ENCODE measurements at regions not wholly inside any gene's neighbourhood (a gene's known extent, or its start where the extent isn't known, plus 50 kb on each side); places are given as distances from the start of the nearest gene placed in this dataset.

DNA sequence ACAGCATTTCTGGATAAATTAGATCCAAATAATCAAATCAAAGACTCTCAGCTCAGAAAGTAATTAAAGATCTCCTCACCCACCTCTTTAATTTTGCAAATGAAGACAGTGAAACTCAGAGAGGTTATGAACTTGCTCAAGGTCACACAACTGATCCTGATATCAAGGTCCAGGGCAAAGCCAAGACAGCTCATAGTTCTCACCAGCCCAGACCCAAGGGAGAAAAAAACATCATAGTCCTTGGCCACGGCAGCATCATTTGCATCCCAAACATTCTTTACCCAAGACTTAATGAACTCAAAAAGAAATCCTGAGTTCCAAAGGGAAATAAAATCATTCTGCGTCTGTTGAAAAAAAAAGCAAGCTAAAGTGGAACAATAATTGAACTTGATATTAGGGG, 112.1 kb downstream of the DAD1 start:
- no peak for DNase-seq

DNA sequence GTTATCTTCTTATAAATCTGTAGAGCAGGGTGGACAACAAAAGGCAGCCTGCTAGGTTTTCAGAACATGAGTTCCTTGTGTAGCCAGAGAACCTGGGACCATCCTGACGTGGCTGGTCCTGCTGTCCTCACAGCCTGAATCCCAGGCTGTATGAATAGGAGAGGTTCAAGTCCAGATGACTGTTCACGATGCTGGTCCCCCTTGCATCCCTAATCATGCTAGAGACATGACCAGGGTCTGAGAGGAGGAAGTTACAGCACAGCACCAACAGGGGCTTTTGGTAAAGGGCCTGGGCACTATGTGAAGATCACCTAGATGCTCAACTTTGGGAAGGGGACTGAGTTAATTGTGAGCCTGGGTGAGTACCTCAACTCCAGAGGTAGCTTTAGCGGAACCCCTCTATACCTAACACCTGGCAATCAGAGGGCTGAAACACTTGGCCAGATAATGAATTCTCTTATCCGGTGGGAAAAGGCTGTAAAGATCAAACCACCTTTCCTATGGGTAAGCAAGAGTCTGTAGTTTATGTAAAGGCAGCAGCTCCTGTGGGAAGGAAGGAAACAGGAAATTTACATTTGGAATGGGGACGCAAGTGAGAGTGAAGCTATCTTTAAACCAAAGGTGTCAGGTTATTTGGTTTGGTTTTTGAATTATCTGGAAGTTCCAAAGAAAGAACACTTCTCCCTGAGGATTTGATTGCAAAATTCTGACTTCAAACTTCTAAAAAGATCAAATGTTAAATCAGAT, 112.8 kb downstream of the DAD1 start:
- no peak for DNase-seq

DNA sequence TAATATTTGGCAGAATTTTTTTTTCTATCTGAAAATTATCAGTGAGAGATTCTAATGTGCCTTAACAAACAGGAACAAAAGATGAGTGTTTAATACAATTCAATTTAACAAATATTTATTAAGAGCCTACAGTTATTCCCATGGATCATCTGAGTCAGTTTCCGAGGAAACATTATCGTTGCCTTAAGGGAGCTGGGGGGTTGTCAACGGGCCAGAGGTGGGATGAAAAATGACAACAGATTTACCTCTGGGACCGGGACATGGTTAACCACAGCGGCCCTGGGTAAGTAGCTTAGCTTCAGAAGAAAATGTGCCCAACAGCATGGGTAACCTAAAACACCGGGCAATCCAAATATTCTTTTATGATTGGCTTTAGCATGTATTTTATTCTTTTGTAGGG, 113.6 kb downstream of the DAD1 start:
- no peak for DNase-seq

DNA sequence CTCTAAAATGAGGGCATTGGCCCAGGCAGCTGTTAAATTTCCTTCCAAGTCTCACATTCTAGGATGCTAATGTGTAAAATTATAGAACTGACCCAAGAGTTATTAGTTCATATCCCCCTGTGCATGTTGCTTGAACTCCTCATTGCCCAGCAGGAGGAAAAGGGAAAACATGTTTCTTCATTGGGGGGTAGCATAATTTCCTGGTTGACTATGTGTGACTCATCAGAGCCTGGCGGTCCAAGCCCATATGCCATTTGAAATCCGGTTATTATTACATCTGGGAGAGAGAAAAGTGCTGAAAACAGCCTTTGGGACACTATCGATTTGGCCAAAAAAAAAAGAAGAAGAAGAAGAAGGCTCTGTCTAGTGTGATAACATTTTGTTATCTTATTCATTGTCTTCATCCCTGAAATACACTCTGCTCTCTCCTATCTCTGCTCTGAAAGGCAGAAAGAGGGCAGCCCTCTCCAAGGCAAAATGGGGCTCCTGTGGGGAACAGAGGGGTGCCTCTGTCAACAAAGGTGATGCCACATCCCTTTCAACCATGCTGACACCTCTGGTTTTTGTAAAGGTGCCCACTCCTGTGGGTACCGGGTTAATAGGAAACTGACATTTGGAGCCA, 114.2 kb downstream of the DAD1 start:
- DNase-seq, result no peak

DNA sequence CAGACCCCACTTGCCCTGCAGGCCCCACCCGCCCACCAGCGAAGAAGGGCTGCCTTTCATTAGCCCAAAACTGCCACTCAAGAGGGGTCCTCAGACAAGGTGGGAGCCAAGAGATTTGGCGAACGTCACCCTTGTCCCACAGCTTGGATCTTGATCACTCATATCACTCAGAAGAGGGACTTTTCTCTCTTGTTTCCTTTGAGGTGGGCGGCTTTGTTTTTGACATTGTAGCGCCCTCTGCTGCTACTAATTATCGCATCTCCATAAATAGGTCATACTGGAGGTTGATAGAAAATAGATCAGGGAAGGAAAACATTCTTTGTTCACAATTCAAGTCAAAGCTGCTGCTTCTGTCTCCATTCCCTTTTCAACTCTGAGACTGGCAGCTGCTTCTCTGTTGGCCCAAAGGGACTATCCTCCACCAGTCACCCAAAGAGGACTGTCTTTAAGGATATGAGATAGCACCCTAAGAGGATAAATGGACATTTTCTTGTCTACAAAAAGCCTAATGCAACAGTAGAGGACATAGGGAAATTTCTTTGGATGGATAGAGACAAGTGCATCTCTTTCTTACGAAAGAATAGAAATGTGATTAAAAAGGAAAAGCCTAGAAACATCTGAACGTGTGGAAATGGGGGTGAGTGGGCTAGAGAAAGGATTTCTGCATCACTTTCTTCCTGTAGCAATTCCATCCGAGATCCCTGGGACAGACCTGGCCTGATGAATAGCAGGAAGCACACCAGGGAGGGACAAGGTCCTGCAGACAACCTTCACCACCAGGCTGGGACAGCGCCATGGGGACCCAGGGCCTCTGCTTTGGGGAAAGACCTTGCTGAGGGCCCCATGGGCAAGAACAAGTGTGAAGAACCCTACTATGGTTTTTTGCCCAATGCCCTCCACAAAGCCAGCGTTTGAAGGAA, 115.8 kb downstream of the DAD1 start:
- DNase-seq, result no peak

DNA sequence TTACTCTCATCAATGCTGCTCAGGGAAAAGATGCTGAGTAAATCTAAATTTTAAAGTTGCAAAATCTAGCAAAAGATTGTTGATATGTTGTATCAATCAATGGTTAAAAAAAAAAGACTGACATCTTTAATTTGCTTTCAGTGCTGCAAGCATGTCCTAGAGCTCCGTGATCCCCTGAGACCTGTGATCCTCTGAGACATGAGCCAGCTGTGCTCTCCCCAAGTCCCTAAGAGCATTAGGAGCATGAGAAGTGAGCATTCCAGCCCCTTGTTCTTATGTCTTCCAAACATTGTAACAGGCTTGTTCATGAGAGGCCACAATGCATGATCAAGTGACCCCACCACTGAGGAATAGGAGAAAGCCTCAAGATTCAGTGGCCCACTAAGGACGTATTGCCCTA, 116.6 kb downstream of the DAD1 start:
- no peak for DNase-seq

DNA sequence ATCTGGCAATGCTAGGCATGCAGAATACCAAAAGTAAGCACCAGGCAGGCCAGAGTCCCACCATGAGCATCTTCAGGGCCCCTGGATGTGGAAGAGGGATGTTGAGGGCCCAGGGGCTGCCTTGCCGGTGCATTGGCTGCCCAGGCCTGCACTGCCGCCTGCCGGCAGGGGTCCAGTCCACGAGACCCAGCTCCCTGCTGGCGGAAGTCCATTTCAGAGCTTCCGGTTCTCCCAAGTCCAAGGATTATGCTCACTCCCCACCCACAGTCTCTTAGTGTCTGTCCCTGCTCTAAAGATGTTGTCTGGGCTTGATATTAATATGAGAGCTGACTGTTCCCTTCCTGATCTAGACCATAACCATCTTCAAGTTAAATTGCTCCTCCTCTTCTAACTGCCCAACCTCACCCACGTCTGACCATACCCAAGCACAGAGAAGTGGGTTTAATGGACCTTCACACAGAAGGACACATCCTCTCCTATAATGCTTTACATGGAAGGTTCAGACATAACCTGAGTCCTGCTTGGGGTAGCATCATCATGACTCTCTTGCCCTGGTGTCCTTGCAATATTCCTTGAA, 117.4 kb downstream of the DAD1 start:
- no peak for DNase-seq

DNA sequence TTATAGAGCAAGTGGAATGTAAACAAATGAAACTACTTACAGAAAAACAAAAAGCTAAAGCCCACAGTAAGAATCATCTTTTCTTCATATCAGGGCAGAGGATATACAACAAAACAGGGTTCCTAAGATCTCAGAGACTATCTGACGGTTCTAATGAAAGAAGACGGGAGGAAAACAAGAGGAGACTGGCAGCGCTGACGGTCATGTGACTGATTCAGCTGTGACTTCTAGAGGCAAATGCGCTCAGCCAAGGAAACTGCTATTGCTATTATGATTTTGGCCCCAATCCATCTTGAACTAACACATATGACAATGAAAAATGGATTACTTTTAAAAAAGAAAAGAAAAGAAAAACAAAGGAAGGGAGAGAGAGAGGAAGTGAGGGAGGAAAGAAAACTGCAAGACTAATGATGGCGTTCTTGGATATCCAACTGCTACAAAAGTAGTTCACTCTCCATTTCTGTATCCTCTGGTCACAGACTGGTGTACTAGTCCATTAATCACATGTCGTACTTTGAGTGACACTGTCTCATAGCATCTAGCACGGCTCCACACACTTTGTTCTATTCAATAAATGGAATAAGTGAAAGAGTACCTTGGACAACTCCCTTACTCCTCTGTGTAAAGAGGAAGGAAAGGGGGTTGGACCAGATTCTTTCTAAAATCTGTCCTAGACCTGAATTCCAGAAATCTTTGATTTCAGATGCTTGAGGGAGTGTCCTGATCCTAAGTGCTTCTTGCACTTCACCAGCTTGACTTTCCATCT, 119.3 kb downstream of the DAD1 start:
- no peak for DNase-seq

DNA sequence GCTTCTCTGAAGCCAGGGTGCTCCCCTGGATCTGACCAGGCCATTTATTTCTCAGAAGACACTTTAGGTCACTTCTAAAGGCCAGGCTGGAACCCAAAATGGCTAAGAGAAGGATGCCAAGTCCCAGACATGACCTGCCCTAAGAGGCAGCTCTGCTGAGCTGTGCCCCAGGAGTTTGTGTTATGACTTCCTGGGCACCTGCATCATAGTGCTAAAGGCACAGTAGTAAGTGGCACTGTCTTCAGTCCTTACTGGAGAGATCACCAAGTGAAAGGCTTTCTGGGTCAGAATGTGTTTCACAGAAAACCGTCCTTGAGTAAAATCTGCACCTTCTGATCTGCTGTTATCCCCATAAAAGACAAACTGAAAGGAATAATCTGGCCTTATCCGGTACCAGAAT, 120.2 kb downstream of the DAD1 start:
- no peak for DNase-seq

DNA sequence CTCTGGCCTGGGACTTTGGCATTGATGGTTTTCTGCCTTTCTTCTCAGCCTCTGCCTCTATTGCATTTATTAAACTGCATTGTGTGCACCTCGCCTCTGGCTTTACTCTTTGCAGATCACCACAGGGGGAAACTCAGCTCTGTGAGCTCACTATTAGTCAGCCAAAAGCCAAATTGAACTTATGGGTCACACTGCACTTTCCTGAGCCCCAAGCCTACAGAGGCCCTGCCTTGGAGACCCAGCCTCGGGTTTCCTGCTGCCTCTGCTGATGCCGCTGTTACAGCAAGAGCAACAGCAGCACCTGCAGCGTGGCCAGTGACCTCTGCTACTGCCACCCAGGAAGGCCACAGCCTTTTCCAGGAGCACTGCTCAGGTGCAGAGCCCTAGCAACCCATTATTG, 122.5 kb downstream of the DAD1 start:
- no peak for DNase-seq

DNA sequence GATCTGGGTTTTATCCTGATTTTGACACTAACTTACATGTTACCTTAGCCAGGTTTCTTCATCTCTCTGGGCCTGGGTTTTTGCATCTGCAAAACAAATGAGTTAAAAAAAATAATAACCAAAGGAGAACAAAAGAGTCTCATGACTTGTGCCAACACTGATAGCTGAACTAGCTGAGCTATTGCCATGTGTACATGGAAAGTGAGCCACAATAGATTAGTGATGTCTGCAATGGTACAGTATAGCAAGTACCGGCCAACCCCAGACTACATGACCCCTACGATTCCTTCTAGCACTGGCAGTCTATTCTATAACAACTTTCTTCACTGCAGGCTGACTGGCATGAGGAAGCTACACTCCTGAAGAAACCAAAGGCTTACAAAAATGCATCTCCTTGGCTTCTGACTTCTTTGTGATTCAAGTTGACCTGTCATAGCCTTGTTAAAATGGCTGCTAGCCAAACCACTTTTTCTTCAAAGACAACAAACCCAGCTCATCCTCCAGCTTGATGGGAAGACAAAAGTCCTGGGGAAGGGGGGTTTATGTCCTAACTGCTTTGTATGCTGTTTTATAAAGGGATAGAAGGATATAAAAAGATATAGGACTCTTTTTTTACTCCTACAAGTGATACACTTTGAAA, 123.7 kb downstream of the DAD1 start:
- no peak for DNase-seq

DNA sequence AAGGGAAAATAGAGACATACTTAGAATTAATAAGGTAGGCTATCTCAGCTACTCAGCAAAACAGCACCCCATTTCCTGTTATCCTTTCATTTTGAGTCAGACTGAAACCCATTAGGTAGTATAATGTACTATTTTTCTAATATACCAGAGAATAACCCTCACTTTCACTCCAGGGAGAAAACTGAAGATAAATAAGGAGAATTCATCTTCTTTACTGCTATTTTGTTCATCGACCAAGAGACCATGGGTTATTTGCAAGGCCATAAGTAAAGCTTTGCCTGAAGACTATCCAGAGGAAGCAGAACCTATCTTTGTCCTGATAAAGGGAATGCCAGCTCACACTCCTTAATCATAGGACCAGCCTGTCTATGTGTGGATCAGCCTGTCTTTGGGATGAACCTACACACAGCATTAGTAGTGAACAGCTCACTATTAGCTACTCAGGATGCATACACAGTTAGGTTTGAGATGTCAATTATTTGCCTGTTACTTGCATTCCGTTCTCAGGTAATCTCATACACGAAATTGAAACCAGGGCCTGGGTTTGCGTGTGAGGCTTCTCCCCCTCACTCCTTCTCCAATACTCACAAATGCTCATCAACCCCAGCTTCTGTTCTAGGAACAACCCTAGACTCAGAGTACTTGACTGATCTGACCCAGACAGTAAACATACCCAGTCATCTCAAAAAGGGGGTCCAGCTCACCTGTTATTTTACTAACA, 124.4 kb downstream of the DAD1 start:
- DNase-seq, result no peak

DNA sequence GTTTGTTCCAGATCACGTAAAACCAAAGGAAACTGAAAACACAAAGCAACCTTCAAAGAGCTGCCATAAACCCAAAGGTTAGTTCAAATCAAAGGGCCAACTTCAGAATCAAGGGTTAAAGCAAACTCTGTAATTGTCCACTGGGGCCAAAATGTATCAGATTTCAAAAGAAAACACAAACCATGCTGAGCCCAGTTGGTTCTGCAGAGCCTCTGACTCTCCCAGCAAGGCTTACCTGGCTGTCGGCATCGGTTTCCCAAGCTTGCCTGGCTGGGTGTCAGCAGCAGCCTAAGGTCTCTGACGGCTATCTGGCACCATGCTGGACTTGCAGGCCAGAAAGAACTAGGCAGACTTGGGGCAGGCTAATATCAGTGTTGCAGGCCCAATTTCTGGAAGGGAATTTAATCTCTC, 125.3 kb downstream of the DAD1 start:
- no peak for DNase-seq

DNA sequence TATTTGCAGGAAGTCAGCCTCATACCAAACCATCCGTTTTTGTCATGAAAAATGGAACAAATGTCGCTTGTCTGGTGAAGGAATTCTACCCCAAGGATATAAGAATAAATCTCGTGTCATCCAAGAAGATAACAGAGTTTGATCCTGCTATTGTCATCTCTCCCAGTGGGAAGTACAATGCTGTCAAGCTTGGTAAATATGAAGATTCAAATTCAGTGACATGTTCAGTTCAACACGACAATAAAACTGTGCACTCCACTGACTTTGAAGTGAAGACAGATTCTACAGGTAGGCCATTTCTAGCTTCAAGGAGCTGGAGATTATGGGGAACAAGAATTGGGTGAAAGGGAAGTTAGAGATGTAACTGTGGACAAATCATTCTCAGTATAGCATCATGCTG, 126.1 kb downstream of the DAD1 start:
- no peak for DNase-seq

DNA sequence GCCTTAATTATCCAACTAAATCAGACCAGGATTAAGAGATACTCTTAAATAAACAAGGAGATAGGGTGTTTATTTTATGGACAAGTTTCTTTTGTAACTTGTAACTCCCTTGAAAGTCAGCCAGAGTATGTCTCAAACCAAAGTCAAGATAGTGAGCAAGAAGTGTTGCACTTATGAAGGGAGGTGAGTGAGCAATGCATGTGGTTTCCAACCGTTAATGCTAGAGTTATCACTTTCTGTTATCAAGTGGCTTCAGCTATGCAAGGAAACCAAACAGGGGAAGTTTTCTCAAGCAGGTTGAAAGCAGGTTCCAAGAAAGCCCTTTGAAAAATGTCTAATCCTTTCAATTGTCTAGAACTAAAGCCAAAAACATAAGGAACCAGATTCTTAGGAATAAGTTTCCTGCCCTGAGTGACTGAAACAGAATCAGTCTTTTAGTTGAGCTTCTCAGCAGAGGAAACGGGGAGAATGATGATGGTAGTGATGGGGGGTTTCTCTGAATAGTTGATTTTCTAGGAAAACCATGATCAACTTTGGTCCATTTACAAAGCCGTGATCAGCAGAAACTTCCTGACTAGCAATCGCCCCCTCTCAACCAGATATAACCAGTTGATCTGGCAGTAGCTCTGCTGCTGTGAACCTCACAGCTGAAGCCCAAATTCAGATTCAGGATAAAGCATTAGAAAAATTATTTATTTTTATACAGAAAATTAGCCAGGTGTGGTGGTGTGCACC, 128.4 kb downstream of the DAD1 start:
- no peak for DNase-seq

DNA sequence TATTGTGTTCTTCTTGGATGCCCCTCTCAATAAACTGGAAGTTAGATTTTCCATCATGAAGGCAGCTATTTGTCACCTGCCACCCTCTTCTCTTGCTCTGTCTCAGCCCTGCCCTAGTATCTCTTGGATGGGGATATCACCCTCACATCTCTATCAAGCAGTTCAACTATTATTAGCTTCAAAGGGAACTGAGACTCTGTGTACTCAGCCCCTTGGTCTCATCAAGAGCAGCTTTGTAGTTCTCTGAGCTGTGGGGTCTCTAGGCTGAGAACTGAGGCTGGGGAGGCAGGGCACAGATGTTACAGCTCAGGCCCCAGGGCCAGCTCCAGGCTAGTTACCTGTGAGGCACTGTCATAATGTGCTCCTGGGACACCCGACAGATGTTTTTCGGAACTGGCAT, 130.3 kb downstream of the DAD1 start:
- DNase-seq, result no peak

DNA sequence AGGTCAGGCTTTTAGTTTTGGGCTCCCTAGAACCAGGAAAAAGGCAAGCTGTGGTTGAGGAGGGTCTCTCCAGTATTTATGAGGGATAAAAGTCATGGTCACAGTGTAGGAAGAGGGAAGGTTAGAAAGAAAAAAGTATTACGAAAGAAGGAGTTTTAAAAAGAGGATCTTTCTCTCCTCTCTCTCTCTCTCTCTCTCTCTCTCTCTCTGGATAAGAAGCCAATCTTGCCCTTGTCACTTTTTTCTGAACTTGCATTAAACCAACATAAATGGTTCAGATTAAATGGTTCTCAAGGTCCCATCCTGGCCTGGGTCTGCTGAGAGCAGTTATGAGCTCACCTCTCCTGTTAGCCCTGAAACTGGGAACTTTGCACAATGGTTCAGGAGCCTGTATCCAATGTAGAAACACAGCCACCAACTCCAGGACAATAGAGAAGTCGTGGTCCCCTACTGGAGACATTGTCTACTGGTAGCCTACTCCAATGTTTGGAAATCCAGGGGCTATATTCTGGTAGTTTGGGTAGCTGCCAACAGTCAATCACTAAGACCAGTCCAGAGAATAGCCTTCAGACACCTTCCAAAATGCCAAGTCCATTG, 131.9 kb downstream of the DAD1 start:
- DNase-seq, result no peak

DNA sequence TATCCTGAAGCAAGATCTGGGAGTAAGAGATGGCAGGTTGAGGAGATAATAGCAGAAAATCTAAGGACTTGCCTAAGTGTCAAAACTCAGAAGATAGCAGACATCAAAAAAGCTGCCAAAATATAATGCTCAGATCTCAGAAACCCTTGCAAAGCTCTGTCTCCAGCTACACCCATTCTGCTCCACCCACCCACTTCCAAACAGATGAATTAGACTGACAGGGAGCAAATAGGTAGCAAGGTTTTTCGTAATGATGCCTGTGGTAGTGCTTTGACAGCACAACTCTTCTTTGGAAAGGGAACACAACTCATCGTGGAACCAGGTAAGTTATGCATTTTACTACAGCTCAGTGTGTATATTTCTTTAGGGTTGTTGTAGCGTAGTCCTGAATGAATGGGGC, 132.6 kb downstream of the DAD1 start:
- no peak for DNase-seq

DNA sequence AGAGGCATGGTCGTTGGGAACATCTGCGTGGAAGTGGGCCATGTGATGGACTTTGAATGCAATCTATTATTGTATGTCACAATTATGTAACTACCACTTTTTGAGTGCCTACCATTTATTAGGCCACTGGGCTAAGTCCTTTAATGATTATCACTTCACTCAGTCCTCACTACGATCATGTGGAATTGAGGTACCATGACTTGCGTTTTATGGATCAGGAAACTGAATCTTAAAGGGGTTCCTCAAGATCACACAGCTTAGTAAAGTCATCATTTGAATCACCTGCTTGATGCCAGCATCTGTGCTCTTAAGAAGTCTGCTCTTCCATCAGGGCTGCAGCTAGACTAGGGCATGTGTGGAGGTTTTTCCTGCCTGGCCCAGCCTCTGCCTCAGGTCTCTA, 136.7 kb downstream of the DAD1 start:
- DNase-seq, result no peak

DNA sequence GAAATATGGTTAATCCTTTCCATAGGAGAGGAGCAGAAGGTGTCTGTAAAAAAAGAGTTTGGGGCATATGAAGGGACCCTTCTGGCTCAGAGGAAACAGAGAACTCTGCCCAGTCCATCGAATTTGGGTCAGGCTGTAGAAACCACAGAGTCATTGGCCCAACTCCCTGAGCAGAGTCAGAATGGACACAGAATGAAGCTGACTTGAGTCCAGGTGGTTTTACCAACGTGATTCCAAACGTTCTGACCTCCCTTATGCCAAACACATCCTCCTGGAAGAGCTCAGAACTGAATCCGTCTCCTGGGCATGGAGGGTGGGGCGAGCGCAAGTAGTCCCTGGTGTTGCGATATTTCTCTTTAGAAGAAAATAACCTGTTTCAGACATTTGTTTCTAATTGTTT, 138.8 kb downstream of the DAD1 start:
- DNase-seq, result no peak

DNA sequence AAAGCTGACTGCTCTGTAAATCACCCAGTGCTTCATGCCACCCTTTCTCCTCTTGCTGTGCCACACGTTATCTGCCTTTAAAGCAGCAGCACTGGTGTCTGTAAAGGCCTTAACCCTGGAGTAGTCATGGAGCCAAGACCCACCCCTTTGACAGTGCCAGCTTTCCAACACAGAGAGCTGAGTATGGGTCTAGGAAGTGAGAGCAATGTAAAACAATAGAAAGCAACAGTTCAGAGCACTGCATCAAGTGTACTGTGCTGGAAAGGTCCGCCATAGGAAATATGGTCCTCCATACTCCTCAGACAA, 139.5 kb downstream of the DAD1 start:
- DNase-seq, result no peak

Measured in stimulated activated CD4-positive, alpha-beta T cell treated with anti-CD3 and anti-CD28 coated beads, Interleukin-4, amount 100 ng/mL, for 4 hours (primary cell).